ENCODE measurements at regions not wholly inside any gene's neighbourhood (a gene's known extent, or its start where the extent isn't known, plus 50 kb on each side); places are given as distances from the start of the nearest gene placed in this dataset.
"Not testable (repeated sequence)": the region's sequence is repeated elsewhere in the genome, so short reads cannot be mapped to it uniquely, and the experiment has no call there.

DNA sequence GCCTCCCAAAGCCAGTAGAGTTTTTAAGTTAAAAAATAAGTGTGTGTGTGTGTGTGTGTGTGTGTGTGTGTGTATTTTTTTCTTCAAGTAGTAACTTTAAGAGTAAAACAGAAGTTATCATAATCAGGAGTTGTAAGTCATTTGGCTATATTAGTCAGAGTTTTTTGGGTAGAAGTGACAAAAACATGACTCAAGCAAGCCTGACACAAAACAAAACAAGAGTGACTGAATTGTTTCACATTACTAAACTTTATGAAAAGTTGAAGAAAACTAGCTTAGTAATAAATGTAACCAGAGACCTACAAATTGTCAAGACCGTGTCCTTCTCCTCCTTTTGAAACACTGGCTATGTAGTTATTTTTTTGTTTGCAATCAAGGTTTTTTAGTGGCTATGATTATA lies 738.0 kb upstream of the PITX2 start:
- DNase-seq = no peak
- TF ChIP-seq POLR2A (IDR thresholded peaks at IDR 0.05; ENCODE audit: low read length) = no peak
- TF ChIP-seq GATA1 (IDR thresholded peaks at IDR 0.05; ENCODE audit: low read depth, low read length) = no peak

- TF ChIP-seq GATA1 (IDR thresholded peaks at IDR 0.05; ENCODE audit: low read depth, low read length) = no peak
- TF ChIP-seq POLR2A (IDR thresholded peaks at IDR 0.05; ENCODE audit: low read length) = no peak
- DNase-seq = no peak
Observed at GRCh38 chr4:111362941-111363361, 740.1 kb upstream of the PITX2 start.

DNA sequence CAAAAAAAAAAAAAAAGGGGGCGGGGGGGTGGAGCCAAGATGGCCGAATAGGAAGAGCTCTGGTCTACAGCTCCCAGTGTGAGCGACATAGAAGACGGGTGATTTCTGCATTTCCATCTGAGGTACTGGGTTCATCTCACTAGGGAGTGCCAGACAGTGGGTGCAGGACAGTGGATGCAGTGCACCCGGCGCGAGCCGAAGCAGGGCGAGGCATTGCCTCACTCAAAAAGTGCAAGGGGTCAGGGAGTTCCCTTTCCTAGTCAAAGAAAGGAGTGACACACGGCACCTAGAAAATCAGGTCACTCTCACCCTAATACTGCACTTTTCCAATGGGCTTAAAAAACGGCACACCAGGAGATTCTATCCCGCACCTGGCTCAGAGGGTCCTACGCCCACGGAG lies 755.0 kb upstream of the PITX2 start:
- DNase-seq = not testable (repeated sequence)

DNA sequence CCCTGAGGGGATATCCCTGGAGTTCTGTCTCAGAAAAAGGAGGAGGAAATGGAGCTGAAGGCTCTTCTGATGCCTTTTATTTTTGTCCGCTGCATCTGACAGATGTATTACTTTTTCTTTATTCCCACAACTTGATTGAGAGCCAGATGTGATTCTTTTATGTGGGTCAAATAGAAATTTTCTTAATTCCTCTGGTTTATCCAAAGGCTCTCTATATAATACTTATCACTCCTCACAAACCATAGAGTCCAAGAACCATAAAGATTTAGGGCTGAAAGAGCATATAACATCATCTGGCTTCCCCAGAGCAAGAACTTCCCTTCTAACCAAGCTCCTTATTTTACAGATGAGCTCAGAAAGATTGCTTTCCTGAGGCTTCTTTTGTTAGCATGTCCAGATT lies 756.7 kb upstream of the FAM241A start:
- TF ChIP-seq GATA1 (IDR thresholded peaks at IDR 0.05; ENCODE audit: low read depth, low read length) (no peak), POLR2A (IDR thresholded peaks at IDR 0.05; ENCODE audit: low read length) (no peak)
- no peak for DNase-seq

GRCh38 chr4:111391829-111392228 lies 753.4 kb upstream of the FAM241A start:
- no peak for DNase-seq
- TF ChIP-seq GATA1 (IDR thresholded peaks at IDR 0.05; ENCODE audit: low read depth, low read length) (no peak), POLR2A (IDR thresholded peaks at IDR 0.05; ENCODE audit: low read length) (no peak)

- TF ChIP-seq POLR2A (IDR thresholded peaks at IDR 0.05; ENCODE audit: low read length) (no peak), GATA1 (IDR thresholded peaks at IDR 0.05; ENCODE audit: low read depth, low read length) (no peak)
- DNase-seq = no peak
Observed at GRCh38 chr4:111393781-111394180, 751.5 kb upstream of the FAM241A start.

DNA sequence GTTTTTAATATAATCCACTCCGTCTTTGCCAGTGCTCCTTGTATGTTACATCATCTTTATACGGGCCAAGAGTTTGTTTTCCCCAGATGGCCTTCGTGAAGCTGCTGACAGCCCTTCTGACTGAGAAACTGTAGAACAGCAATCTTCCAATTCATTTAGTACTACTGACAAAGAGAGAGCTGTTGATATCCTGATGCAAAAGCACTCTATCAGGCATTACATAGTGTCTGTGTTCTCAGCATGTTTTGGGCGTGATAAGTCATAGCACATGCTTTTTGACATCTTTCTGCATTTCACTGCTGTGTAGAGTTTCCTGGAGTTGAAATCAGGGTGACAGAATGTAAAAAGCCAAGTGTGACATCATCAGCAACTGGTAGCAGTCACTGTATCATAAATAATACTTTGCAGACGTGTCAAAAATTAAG lies 746.3 kb upstream of the FAM241A start:
- no peak for DNase-seq
- no peak for TF ChIP-seq GATA1 (IDR thresholded peaks at IDR 0.05; ENCODE audit: low read depth, low read length)
- no peak for TF ChIP-seq POLR2A (IDR thresholded peaks at IDR 0.05; ENCODE audit: low read length)

- TF ChIP-seq GATA1 (IDR thresholded peaks at IDR 0.05; ENCODE audit: low read depth, low read length) (no peak), POLR2A (IDR thresholded peaks at IDR 0.05; ENCODE audit: low read length) (no peak)
- no peak for DNase-seq
Observed at GRCh38 chr4:111399623-111400022, 745.6 kb upstream of the FAM241A start.

GRCh38 chr4:111400741-111401140 lies 744.5 kb upstream of the FAM241A start:
- TF ChIP-seq GATA1 (IDR thresholded peaks at IDR 0.05; ENCODE audit: low read depth, low read length) = no peak
- no peak for TF ChIP-seq POLR2A (IDR thresholded peaks at IDR 0.05; ENCODE audit: low read length)
- no peak for DNase-seq

DNA sequence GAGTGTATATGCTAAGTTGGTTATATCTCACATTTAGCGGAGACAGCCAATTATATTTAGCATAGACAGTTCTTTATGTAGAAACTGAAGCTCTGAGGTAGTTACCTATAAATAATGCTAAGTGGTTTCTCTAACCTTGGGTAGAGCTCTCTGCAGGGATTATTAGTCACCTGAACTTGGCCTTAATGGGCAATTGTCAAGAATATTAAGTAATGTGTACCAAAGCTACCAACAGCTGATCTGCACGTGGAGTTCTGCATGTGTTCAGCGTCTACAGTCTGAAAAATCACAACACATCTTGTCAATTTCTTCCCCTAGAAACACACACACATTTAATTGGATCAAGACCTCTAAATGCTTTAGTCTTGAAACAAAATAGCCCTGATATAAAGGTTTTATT lies 740.6 kb upstream of the FAM241A start:
- TF ChIP-seq POLR2A (IDR thresholded peaks at IDR 0.05; ENCODE audit: low read length) (no peak), GATA1 (IDR thresholded peaks at IDR 0.05; ENCODE audit: low read depth, low read length) (no peak)
- no peak for DNase-seq

GRCh38 chr4:111405989-111406388 lies 739.3 kb upstream of the FAM241A start:
- no peak for DNase-seq
- TF ChIP-seq GATA1 (IDR thresholded peaks at IDR 0.05; ENCODE audit: low read depth, low read length) = no peak
- TF ChIP-seq POLR2A (IDR thresholded peaks at IDR 0.05; ENCODE audit: low read length) = no peak

GRCh38 chr4:111410571-111410970 lies 734.7 kb upstream of the FAM241A start:
- no peak for DNase-seq
- no peak for TF ChIP-seq POLR2A (IDR thresholded peaks at IDR 0.05; ENCODE audit: low read length)
- no peak for TF ChIP-seq GATA1 (IDR thresholded peaks at IDR 0.05; ENCODE audit: low read depth, low read length)

DNA sequence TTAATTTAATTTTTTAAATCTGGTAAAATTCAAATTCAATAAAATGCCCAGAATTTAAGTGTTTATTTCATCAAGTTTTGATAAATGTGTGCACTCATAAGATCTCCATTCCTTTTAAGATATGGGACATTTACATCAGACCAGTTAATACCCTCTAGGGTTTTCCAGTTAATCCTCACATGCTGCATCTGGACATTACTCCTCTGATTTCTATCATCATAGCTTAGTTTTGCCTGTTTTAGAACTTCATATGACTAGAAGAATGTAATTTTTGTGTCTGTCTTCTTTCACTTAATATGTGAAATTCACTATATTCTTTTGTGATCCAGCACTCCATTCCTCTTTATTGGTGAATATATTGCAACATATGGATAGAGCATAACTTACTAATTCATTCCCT lies 727.7 kb upstream of the FAM241A start:
- TF ChIP-seq GATA1 (IDR thresholded peaks at IDR 0.05; ENCODE audit: low read depth, low read length) (no peak), POLR2A (IDR thresholded peaks at IDR 0.05; ENCODE audit: low read length) (no peak)
- no peak for DNase-seq

GRCh38 chr4:111433441-111433840 lies 711.8 kb upstream of the FAM241A start:
- TF ChIP-seq GATA1 (IDR thresholded peaks at IDR 0.05; ENCODE audit: low read depth, low read length) (no peak), POLR2A (IDR thresholded peaks at IDR 0.05; ENCODE audit: low read length) (no peak)
- DNase-seq = no peak

DNA sequence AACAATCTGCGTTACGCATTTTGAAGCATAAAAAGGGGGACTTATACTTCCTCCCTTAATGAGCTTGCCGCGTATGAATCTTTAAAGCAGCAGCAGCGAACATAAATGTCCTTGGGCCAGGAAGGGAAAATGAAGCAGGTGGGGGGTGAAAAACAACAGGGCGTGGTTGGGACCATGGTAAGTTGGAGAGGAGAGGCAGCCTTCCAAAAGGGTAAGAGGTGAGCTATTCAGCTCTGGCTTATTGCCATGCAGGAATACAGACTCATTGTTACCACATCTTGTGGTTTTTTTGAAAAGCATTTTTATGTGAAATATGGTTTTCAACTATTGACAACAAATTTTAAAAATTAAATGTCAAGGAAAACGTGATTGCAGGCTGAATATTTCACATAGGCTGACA lies 710.7 kb upstream of the FAM241A start:
- DNase-seq = no peak
- TF ChIP-seq GATA1 (IDR thresholded peaks at IDR 0.05; ENCODE audit: low read depth, low read length) (no peak), POLR2A (IDR thresholded peaks at IDR 0.05; ENCODE audit: low read length) (no peak)
